Astrocyte of the cerebellum (primary cell): ENCODE measurements at regions not wholly inside any gene's neighbourhood (a gene's known extent, or its start where the extent isn't known, plus 50 kb on each side); places are given as distances from the start of the nearest gene placed in this dataset.

Source experiments
- DNase-seq: peaks from one replicate; pipeline ENCODE4 v3.0.0-alpha.2; 2011; ENCODE audit warnings: low read depth
- H3K4me3 ChIP-seq: 2 replicates; pipeline ENCODE4 v1.5.1; 2011; ENCODE audit warnings: mild to moderate bottlenecking, low read depth, low read length, moderate library complexity
- CTCF ChIP-seq: IDR thresholded peaks from 2 replicates; pipeline ENCODE4 v1.5.1; 2012; ENCODE audit warnings: low read length, low read depth, moderate library complexity, mild to moderate bottlenecking; ENCODE audit errors: missing control alignments
- in situ Hi-C: cut with HindIII; loops from 2 replicates; pipeline ENCODE4 v1.10.0; 2017; ENCODE audit warnings: low sequenced_read_pairs

- TF ChIP-seq CTCF, result no peak
- no peak overlapping the region for H3K4me3 ChIP-seq
- DNase-seq, result no peak
- in situ Hi-C loops, result no loop called here
Observed at GRCh38 chr3:70568626-70569025, 256.2 kb upstream of the MDFIC2 start.

- no peak overlapping the region for H3K4me3 ChIP-seq
- no peak for DNase-seq
- in situ Hi-C loops, result no loop called here
- TF ChIP-seq CTCF, result no peak
Observed at GRCh38 chr3:70565861-70566260, 253.4 kb upstream of the MDFIC2 start.

- TF ChIP-seq CTCF, result no peak
- in situ Hi-C loops, result no loop called here
- no peak for DNase-seq
- no peak overlapping the region for H3K4me3 ChIP-seq
Observed at GRCh38 chr3:70564552-70564951, 252.1 kb upstream of the MDFIC2 start.

- TF ChIP-seq CTCF, result no peak
- no peak for DNase-seq
- H3K4me3 ChIP-seq, result no peak overlapping the region
- in situ Hi-C loops, result no loop called here
Observed at GRCh38 chr3:70561796-70562195, 249.4 kb upstream of the MDFIC2 start.

GRCh38 chr3:70558956-70559355, 246.5 kb upstream of the MDFIC2 start:
- DNase-seq, result no peak
- H3K4me3 ChIP-seq, result no peak overlapping the region
- no peak for TF ChIP-seq CTCF
- in situ Hi-C loops, result no loop called here

- no peak overlapping the region for H3K4me3 ChIP-seq
- DNase-seq, result no peak
- no peak for TF ChIP-seq CTCF
- in situ Hi-C loops, result no loop called here
Observed at GRCh38 chr3:70557976-70558375, 245.5 kb upstream of the MDFIC2 start.

GRCh38 chr3:70556056-70556455, 243.6 kb upstream of the MDFIC2 start:
- no peak for DNase-seq
- in situ Hi-C loops, result no loop called here
- TF ChIP-seq CTCF, result no peak
- no peak overlapping the region for H3K4me3 ChIP-seq
